GM12872 (cell line): ENCODE measurements at regions not wholly inside any gene's neighbourhood (a gene's known extent, or its start where the extent isn't known, plus 50 kb on each side); places are given as distances from the start of the nearest gene placed in this dataset.
A peak's percentile ranks its signal among the peaks of the same experiment; 100 is the strongest.

Source experiments
- CTCF ChIP-seq: IDR thresholded peaks from 3 replicates; pipeline ENCODE4 v1.5.1; 2011; ENCODE audit warnings: low read depth, mild to moderate bottlenecking, low read length, moderate library complexity; ENCODE audit not compliant: insufficient read depth

- no peak for TF ChIP-seq CTCF
Observed at GRCh38 chr4:181127171-181127570, 1116.0 kb upstream of the TENM3 start.

GRCh38 chr4:181137351-181137750 lies 1105.9 kb upstream of the TENM3 start:
- TF ChIP-seq CTCF, result no peak

- TF ChIP-seq CTCF, result no peak
Observed at GRCh38 chr4:181138116-181138515, 1105.1 kb upstream of the TENM3 start.

GRCh38 chr4:181140037-181140603 lies 1103.1 kb upstream of the TENM3 start:
- no peak for TF ChIP-seq CTCF

DNA sequence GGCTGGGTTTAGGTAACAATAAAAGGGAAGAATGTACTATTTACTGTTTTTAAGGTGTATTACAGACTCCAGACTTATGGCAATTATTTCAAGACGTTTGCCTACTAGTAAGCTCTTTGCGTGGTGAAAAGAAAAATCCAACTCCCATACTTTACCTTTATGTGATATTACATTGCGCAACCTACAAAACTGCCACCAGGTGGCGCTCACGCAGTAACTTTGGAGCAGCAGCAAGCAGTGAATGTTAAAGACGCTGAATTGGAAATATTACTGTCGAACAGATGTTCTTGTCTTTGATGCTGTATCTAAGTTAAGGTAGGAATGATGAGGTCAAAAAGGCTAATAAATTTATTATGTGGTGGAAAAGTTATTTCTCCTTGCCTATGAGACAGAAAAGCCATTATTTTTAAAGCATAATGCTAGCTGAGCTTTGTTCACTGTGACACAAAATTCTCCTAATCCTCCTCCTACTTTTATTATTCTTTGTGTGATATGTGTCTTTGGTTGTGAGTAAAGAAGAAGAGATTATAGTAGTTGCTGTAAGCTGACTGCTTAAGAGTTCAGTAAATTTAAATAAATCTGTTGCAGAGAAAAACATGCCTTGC lies 1099.8 kb upstream of the TENM3 start:
- peak; percentile 80 for TF ChIP-seq CTCF

DNA sequence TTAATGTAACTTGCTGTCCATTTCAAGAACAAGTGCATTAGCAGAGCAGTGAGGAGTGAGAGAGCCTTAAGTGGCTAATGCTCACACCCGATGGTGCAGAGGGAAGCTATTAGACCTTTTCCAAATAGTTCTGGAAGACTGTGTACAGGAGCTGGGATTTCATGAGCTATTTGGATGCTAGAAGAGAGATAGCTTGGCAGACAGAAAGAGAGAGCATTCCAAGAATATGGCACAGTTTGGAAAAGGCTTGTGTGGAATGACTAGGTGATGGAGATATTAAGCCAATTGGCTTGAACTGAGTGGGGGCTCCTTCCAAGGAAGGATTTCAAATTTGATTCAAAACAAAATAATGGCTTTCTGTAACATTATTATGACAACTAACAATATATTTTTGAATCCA lies 1097.2 kb upstream of the TENM3 start:
- TF ChIP-seq CTCF, result no peak

- no peak for TF ChIP-seq CTCF
Observed at GRCh38 chr4:181147416-181147951, 1095.7 kb upstream of the TENM3 start.
